Left renal cortex interstitium (tissue), 4 donors: ENCODE measurements at regions not wholly inside any gene's neighbourhood (a gene's known extent, or its start where the extent isn't known, plus 50 kb on each side); places are given as distances from the start of the nearest gene placed in this dataset.

Experiments
- DNase-seq, 4 donors: peaks; one replicate each; pipeline ENCODE4 v3.0.0-alpha.2; 2013; ENCODE audit warnings: low read depth in 4 of 4, low spot score in 2 of 4, missing footprints in 1 of 4

GRCh38 chr2:239695106-239695727 lies 294.4 kb upstream of the HDAC4 start:
- DNase-seq, result no peak

DNA sequence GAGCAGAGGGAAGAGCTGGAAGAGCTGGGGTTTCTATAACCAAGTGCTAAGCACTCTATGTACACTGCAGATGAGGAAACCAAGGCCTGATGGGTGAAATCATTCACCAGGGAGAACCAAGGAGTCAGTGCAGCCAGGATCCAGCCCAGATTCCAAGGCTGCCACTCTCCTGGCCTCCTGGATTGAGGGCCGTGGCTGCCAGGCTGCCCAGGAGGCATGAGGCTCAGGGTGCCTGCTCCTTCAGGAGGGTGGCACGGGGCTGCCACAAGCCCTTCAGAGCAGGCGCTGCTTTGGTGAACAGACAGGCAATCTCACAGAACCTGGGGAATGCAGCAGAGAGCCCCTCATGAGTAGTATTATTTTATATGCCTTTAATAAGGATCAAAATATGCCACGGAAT lies 293.7 kb upstream of the HDAC4 start:
- no peak for DNase-seq

- no peak for DNase-seq
Observed at GRCh38 chr2:239693761-239694415, 293.1 kb upstream of the HDAC4 start.

DNA sequence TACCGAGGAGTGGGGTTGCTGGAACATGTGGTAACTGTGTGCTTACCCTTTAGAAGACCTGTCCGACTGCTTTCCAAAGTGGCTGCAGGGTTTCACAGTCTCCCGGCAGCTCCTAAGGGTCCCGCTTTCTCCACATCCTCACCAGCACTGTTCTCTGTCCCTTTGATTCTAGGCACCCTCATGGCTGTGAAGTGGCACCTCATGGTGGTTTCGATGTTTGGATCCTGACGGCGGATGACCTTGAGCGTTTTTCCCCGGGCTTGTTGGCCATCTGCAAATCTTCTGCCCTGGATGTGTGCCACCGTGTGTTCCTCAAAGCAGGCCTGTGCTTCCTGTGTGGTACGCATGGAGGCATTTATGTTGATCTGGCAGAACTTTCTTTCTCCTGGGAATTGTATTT lies 292.5 kb upstream of the HDAC4 start:
- no peak for DNase-seq

DNA sequence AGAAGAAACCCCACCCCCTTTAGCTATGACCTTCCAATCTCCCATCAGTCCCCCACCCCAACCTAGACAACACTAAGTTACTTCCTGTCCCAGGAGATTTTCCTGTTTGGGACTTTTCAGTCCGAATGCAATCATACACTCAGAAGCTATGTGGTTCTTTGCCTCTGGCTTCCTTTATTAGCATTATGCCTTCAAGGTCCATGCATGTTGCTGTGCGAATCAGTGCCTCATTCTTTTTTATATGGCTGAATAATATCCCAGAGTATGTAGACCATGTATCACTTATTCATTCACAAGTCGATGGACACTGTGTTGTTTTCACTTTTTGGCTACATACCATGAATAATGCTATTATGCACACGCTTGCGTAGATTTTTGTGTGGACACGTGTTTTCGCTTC lies 292.1 kb upstream of the HDAC4 start:
- DNase-seq, result no peak

- no peak for DNase-seq
Observed at GRCh38 chr2:239692362-239692851, 291.6 kb upstream of the HDAC4 start.

DNA sequence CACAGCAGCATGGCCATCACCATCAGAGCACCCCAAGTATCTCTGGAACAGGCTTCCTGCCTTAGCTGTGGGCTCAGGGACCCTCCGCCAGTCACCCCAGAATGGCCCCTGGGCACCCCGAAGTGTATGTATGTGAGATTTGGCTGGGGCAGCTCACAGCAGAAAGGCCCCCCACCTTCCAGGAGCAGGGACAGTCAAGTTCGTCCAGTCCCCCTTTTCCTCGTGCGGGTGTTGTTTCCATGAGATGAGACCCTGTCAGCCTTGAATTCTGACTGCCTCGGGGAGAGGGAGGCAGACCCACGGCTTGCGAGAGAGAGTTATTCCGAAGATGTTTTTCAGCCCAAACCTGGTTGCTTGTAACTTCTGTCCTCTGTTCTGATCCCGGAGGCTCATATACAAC lies 290.9 kb upstream of the HDAC4 start:
- no peak for DNase-seq

- no peak for DNase-seq
Observed at GRCh38 chr2:239690651-239691631, 290.1 kb upstream of the HDAC4 start.

DNA sequence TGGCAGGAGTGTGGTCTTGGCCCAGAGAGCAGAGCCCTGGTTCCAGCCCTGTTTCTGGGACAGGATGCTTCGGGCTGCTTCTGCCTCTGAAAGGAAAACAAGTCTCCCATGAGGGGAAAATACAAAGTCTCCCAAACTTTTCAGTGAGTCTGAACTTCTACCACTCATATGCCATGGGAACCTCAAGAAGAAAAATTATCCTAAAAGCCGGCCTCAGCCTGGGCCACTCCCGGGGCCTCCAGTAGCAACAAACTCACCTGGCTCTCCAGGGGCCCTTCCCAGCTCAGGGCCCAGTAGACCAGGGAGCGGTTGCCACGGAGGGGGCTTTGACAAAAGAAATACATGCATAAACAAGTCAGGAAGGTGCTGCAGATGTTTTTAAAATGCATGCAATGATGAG lies 289.2 kb upstream of the HDAC4 start:
- DNase-seq, result no peak

DNA sequence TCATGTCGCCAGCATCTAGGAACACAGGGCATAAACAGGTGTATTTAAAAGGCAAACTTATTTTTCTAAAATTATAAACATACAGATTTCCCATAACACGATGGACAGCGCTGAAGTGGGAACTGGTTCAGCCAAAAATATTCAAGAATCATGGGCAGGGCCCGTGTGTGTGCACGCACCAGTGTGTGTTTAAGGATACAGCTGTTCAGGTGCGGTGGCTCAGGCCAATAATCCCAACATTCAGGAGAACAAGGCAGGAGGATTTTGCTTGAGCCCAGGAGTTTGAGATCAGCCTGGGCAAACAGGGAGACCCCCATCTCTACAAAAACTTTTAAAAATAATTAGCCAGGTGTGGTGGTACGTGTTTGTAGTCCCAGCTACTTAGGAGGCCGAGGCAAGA lies 288.6 kb upstream of the HDAC4 start:
- no peak for DNase-seq

DNA sequence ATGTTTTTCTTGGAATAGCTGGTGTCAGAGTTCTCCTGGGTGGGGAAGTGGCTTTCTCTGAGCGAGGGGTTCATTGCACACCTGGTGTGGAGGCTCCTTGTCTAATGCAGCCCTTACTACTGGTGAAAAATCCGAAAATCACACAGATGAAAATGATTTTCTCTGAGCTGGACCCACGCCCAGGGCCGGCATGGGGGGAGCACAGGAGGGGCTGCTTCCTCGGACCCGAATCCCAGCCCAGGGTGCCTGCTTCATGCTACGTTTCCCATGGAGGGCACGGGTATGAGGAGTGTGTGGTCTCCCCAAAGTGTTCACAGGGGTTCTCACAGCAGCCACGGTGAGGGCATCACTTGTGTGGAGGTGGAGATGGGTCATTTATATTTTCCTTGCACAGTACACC lies 288.0 kb upstream of the HDAC4 start:
- no peak for DNase-seq

DNA sequence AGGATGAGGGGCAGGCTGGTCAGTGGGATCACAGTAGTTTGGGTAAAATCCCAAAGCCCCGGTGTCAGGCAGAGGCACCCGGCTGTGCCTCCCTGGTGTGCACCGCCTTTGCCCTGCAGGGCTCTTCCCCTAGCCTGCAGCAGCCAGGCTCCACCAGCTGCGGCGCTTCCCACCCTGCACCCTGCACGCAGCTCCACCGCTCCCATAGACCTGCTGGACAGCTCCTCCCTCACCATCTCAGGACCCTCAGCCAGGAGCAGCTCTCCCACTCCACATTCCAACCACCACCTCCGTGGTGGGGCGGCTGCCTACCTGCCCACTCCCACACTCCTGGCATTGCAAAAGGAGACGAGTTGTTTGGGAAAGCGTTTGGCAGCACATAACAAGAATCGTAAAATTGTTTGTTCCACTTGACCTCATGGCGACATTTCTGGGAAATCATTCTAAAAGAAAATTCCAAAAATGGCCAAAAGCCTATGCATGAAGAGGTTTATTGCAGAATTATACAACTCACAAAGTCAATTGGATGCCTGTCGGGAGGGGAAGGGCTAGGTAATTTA lies 287.4 kb upstream of the HDAC4 start:
- peak in 2 of 4 donors; percentile 37 to 49 for DNase-seq

DNA sequence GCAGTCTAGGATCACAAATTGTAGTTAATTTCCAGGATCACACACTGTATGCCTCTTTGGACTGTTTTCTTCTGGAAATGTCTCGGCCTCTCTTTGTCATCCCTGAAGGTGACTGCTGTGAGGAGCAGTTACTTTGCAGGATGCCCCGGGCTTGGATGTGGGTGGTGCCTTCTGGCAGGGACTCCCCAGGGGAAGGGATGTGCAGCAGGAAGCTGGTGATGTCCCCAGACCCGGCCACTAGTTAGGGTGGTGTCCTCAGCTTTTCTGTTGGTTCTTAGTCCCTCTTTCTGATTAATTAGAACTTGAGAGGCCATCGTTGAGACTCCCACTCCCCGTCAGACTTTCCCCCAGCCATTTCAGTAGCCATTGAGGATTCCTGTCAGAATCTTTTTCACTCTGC lies 286.6 kb upstream of the HDAC4 start:
- DNase-seq, result no peak

DNA sequence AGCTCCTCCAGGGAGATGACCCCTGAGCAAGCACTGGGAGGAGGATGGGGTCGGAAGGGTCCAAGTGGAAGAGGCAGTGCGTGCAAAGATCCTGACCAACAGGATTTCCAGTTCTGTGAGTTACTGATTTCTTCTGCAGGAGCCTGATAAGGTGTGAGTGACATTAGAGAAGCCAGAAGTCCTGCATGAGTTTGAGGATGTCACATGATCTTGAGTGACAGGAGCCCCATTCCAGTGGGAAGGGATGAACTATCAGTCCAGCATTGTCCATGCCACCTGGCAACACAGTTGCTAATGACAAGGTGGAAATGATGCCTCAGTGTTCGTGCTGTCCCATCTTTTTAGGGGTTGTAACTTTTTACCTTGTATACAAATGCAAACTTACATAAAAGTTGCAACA lies 285.1 kb upstream of the HDAC4 start:
- no peak for DNase-seq

DNA sequence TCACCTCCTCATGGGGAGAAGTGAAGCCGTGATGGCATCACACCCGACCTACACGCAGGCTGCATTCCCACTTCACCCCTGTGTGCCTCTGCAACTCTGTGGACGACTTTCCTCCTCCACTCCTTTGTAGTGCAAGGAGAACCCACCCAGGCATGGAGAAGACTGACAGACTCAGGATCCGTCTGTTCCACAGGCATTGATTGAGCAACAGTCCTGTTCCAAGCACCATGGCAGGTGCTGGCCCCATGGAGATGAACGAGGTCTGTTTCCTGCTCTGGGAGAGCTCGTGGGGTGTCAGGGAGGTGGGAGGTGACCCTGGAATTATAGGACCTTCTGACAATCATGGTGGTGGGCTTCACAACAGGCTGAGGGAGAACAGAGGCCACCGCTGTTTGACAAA lies 284.7 kb upstream of the HDAC4 start:
- no peak for DNase-seq

GRCh38 chr2:239684996-239685395 lies 284.2 kb upstream of the HDAC4 start:
- no peak for DNase-seq

- no peak for DNase-seq
Observed at GRCh38 chr2:239684271-239684810, 283.5 kb upstream of the HDAC4 start.

- no peak for DNase-seq
Observed at GRCh38 chr2:239682518-239682917, 281.7 kb upstream of the HDAC4 start.

GRCh38 chr2:239679755-239680154 lies 278.9 kb upstream of the HDAC4 start:
- DNase-seq, result no peak

GRCh38 chr2:239678666-239679296 lies 278.0 kb upstream of the HDAC4 start:
- no peak for DNase-seq

GRCh38 chr2:239678186-239678490 lies 277.3 kb upstream of the HDAC4 start:
- DNase-seq, result no peak
